HuH-7 (cell line): ENCODE measurements at regions not wholly inside any gene's neighbourhood (a gene's known extent, or its start where the extent isn't known, plus 50 kb on each side); places are given as distances from the start of the nearest gene placed in this dataset.
"Not testable (repeated sequence)": the region's sequence is repeated elsewhere in the genome, so short reads cannot be mapped to it uniquely, and the experiment has no call there.

ENCODE experiments used
- DNase-seq: peaks from one replicate; pipeline ENCODE4 v3.0.0; 2011; ENCODE audit warnings: low spot score

DNA sequence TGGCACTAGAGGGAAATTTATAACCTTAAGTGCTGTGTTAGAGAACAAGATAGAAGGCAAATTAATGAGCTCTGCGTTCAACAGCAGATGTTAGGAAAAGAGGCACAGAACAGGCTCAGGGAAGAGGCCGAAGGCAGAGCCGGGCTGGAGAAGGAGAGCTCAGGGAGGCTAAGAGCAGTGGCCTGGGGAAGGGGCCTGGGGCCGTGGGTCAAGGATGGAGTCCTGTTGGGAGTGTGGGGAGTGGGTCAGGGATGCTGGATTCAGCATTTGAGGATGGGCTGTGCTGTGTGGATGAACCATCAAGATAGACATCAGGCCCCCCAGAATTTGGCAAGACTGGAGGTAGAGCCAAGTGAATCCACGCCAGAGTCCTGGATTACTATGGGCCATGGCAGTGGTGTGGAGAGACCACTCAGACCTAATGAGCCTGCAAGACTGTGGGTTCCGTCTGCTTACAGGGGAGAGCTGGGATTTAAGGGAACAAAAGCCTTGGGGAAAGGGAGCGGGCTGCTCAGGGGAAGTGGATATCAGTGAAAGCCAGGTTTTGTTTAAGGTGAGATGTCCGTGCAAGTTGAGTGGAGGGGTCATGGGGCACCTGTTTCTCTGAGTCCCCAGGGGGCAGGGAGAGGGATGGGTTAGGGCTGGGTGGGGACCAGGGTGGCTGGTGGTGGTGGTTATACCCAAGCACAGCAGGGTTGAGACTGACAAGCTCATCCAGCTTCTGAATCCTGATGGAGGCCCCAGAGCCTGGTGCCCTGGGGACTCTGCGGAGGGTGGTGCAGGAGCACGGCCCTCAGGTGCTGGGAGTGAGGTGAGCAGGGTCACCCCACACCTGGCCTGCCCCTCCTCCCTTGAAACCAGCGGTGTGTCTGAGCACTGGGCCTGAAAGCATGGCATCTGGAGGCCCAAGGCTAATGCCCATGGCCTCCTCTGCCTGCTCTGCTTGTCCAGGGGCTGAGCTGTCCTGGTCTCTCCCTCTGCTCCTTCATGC, 101.7 kb downstream of the BMS1 start:
- DNase-seq = no peak

GRCh38 chr10:42885491-42886270, 103.1 kb downstream of the BMS1 start:
- DNase-seq = no peak

DNA sequence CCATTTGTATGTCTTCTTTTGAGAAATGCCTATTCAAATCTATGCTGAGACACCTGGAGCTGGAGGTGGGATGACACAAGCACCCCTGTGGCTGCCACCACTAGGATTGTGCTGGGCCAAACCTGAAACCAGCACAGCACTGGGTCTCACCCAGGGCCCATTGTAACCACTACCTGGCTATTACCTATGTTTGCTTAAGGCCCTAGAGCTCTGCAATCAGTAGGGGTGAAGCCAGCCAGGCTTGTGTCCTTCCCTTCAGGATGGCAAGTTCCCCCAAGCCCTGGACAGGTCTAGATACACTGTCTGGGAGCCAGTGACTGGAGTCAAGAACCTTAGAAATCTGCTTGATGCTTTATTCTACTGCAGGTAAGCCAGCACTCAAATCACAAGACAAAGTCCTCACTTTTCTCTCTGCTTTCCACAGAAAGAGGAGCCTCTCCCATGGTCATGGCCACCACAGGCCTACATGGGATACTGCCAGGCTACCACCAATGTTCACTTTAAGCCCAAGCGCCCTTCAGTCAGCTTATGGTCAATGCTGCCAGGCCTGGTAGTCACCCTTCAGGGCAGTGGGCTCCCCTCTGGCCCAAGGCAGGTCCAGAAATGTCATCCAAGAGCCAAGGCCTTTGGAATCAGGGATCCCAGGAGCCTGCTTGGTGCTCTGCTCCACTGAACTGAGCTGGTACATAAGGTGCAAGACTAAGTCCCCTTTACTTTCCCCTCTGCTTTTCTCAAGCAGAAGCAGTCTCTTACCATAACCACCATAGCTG, 105.3 kb downstream of the BMS1 start:
- no peak for DNase-seq

- DNase-seq = no peak
Observed at GRCh38 chr10:42888504-42889095, 106.0 kb downstream of the BMS1 start.

DNA sequence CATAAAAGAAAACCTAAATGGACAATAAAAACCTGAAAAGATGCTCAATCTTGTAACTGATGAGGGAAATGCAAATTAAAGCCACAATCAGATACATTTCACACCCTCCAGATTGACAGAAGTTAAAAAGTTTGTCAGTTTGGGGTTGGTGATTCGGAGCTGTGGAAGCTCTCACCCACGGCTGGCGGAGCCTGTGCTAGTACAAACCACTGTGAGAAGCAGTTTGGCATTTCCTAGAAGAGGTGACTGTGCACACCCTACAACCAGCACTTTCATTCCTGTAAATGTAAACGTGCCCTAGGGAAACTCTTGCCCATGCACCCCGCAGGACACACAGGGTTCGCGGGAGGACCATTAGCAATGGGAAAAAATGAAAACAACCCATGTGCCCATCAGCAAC, 114.1 kb downstream of the BMS1 start:
- DNase-seq = no peak

- no peak for DNase-seq
Observed at GRCh38 chr10:42898037-42898960, 115.7 kb downstream of the BMS1 start.

DNA sequence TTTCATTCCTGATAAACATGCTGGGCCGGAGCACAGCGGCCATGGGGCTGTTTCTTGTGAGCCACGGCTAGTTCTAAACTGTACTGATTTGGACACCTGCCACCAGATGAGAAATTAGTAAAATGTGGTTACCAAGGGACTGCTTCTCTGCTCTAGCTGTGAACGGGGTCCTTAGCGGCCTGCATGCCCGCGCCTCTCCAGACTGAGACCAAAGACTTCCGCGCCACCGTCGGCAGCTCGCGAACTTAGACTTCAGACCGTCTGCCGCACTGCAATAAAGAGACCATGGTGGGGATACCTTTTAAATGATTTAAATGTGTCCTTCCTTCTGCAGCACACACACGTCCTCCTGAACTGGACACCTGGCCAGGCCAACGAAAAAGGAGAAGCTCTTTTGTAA, 116.4 kb downstream of the BMS1 start:
- DNase-seq = no peak

- not testable (repeated sequence) for DNase-seq
Observed at GRCh38 chr10:42900346-42900745, 117.8 kb downstream of the BMS1 start.

GRCh38 chr10:42911359-42911758, 128.8 kb downstream of the BMS1 start:
- no peak for DNase-seq

DNA sequence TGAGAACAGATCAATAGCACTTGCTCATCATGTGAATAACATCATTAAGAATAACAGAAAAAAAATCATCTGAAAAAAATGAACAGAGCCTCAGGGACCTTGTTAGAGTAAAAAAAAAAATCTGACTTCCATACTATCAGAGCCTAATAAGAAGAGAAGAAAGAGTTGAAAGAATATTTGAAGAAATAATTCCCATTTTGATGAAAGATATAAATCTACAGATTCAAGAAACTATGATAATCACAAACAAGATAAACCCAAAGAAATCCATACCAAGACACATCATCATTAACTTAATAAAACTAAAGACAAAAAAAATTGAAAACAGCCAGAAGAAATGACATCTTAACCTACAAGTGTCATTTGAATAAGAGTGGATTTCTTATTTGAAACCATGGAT, 134.4 kb downstream of the BMS1 start:
- no peak for DNase-seq

DNA sequence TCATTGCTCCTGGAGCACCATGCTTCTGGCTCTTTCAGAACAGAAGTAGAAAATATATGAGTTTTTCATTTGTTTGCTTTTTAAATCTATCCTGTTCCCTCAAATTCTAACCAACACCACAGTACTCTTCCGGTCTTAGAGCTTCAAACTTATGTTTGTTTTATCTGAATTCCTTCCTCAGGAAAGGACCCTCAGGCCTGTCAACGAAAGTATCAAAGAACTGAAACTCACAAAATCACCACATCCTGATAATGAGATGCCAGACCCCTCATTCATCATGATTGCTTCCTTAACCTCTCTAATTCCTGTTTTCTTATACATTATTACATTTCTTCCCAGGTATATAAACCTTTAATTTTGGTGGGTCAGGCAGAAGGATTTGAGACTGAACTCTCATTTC, 135.2 kb downstream of the BMS1 start:
- DNase-seq = no peak

GRCh38 chr10:42921951-42922350, 139.4 kb downstream of the BMS1 start:
- no peak for DNase-seq

GRCh38 chr10:42924484-42924883, 141.9 kb downstream of the BMS1 start:
- no peak for DNase-seq

DNA sequence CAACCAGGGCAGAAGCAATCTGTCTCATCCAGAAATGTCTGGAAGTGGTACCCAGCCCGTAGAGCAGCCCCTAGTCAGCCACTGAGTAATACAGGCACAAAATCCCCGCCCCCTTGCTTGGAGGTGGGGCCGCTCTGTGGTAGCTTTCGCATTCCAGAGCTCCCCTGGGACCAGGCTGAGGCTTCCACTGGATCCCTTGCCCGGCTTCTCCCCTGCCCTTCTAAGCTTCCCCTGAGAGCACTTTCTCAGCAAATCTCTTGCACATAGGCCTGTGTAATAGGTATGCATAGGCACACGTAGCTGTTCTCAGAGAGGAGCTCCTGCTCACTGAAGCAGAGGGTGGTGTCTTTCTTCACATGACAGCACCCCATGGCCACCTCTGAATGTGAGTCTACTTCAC, 144.2 kb downstream of the BMS1 start:
- DNase-seq = no peak

DNA sequence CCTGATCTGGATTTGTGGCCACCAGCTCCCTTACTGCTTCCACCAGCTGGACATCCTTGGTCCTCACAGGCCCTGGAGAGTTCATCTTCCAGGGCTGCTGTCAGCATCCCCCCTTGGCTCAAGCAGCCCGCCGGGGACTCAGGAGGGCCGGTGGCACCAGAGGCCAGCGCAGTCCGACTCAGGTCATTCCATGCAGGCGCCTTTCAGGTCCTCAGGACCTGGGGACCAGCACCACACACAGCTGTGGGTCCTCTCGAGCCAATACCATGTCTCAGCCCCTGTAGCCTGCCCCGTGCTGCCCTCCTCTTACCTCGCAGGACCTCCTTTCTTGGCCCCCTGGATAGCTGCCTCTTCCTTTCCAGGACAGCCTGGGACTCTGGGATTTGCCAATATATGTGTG, 145.5 kb downstream of the BMS1 start:
- DNase-seq = no peak

DNA sequence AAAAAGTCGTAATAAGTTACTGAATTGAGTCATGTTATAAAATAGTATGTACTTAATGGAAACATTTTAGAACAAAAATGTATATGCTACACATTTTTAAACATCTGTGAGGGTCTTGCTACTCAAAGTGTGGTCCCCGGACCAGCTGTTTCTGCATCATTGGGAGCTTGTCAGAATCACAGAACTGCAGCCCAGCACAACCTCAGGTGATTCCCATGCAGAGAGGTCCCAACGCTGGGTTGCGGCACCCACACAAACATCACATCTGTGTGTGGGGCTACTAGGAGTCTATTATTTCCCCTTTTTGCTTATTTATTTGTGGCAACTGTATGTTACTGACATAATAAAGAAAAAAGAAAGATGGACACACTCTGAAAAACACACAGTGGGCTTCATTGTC, 146.6 kb downstream of the BMS1 start:
- DNase-seq = no peak

DNA sequence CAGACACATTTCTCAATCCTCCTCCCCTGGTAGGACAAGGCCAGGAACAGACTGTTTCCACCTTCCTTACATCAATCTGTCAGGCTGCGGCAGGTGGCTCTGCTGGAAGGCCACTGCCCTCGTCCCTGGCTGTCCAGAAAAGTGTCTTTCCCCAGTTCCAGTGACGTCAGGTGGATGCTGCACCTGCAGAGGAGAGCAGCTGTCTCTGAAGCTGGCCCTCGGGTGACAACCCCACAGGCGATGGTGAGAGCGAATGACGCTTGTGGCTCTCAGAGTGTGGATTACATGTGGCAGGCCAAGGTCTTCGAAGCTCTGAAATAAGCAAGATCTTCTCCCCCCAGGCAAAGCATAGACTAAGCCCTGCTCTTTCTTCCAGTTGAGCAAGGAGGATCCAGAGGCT, 146.9 kb upstream of the RET start:
- DNase-seq = no peak

DNA sequence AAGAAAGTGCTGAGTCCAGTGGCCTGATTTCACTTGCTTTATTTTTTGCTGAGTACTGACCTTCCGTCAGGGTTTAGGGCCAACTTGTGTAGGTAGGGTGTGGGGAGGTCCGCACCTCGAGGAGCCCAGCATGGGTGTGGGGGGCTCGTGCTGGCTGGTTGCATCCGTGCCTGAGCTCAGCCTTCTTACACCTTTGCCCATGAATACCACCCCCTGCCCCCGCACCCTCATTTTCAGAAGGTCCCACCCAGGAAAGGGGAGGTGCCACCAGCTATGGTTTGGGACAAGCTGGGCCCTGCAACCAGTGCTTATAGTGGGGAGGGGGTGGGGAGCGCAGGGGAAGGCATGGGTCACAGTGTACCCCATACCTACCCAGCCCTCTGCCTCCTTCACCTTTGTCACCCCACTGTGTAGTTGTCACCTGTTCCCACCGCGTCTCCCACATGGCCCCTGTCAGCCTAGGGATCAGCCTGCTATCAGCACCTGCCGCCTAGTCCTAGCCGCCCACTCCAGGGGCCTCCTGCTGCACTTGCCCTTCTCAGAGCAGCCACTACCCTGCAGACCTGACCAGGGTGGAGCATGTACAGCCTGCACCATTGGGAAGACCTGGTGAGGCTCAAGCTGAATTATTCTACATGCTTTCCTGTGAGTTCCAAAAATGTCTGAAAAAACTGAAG, 146.2 kb upstream of the RET start:
- no peak for DNase-seq

GRCh38 chr10:42932116-42932515, 144.8 kb upstream of the RET start:
- DNase-seq = no peak

DNA sequence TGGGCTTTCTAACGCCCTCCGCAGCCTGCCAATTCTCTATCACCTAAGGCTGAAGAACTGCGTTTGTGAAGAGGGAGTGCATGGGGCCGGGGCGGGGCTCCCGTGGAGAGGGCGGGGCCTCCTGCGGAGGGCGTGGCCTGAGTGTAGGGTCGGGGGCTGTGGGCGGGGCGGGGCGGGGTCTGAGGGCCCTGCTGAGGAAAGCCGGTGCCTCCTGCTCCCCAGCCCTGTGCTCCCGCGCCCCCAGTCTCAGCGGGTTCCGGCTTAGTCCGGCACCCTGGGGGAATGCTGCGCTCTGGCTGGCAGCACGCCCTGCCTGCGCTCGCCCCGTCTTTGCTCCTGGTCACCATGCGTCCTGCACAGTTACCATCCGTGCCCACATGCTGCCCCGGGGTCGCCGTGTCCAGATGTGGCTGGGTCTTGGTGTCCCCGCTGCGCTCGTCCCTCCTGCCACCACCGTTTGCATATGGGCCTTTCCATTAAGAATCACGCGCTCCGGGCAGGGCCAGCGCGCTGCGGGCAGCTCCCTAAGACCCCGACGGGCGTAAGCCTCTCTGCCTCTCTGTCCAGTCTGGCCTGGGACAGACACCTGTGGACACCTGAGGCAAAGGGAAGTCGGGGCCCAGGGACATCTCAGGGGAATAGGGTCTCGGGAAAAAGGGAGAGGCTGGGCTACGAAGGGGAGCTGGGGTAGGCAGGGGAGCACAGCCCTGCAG, 144.0 kb upstream of the RET start:
- no peak for DNase-seq
